GM12864 (cell line): ENCODE measurements at regions not wholly inside any gene's neighbourhood (a gene's known extent, or its start where the extent isn't known, plus 50 kb on each side); places are given as distances from the start of the nearest gene placed in this dataset.

Source experiments
- DNase-seq: peaks from one replicate; pipeline ENCODE4 v3.0.0-alpha.2; 2011; ENCODE audit warnings: low read depth
- H3K4me3 ChIP-seq: 2 replicates; pipeline ENCODE4 v1.5.1; 2011; ENCODE audit warnings: mild to moderate bottlenecking, low read depth, low read length, control low read depth
- TF ChIP-seq, protein P1 (sequence below): IDR thresholded peaks from 2 replicates; pipeline ENCODE4 v1.5.1; 2011; ENCODE audit warnings: low read depth, mild to moderate bottlenecking, moderate library complexity, low read length, control low read depth, inconsistent platforms; ENCODE audit errors: missing control alignments

DNA sequence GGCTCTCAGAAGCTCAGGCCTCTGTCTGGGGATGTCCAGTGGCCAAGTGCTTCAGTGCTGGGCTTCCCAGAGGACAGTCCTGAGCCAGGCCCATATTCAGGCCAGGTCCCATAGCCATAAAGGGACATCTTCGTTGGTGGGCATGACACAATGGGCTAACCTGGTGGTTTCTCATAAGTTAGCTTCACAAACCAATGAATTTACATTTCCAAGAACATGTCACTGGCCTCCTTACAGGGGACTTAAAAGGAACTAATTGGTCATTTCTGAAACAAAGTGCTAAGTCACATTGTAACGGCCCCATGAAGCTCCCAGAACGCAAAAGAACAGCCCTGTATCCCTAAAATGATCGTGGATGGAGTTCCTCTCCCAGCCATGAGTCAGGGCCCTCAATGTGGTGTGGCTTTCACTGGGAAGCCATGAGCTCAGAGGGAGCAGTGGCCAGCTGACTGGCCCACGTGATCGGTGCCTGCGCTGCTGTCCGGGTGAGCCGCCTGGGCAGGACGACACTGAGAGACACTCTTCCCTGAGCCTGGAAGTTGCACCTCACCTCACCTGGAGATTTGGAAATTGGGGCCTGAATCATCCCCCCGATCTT is 163.7 kb upstream of the APCDD1 start:
- no peak overlapping the region for H3K4me3 ChIP-seq
- TF ChIP-seq, protein P1, sequence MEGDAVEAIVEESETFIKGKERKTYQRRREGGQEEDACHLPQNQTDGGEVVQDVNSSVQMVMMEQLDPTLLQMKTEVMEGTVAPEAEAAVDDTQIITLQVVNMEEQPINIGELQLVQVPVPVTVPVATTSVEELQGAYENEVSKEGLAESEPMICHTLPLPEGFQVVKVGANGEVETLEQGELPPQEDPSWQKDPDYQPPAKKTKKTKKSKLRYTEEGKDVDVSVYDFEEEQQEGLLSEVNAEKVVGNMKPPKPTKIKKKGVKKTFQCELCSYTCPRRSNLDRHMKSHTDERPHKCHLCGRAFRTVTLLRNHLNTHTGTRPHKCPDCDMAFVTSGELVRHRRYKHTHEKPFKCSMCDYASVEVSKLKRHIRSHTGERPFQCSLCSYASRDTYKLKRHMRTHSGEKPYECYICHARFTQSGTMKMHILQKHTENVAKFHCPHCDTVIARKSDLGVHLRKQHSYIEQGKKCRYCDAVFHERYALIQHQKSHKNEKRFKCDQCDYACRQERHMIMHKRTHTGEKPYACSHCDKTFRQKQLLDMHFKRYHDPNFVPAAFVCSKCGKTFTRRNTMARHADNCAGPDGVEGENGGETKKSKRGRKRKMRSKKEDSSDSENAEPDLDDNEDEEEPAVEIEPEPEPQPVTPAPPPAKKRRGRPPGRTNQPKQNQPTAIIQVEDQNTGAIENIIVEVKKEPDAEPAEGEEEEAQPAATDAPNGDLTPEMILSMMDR = no peak
- DNase-seq = no peak

DNA sequence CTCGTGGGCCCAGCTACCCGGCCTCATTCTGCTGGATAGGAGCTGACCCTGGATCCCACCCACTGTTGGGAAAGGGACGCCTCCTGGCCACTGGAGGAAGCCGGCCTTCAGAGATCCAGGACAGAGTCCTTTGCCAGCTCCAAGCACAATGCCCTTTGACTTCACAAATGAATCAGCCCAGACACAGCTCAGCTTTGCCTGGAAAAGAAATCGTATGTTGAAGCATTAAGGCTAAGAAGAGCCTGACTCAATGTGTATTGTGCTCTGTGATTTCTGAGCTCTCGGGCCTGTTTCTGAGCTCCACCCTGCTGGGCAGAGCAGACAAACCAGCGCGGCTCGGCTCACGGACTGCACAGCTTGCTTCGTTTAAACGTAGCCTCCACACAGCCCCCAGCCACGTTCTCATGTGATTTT is 162.9 kb upstream of the APCDD1 start:
- no peak overlapping the region for H3K4me3 ChIP-seq
- DNase-seq = no peak
- TF ChIP-seq, protein P1 = no peak

DNA sequence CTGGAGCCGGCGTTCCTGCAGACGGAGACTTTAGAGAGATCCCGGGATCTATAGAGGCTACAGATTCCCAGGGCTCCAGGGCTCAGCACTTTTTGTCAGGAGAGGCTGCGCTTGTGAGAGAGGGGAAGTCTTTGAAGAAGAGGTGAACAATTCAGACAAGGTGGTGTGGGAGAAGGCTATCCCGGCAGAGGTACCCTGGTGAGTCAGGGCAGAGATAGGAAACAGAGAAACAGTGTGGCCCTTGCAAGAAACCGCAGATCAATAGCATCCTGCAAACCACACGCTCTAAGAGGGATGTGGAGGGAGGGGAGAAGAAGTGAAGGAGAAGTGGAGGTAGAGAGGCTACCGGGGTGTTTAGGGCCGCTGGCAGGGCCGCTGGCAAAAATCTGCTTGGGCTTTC is 160.5 kb upstream of the APCDD1 start:
- DNase-seq = no peak
- H3K4me3 ChIP-seq = no peak overlapping the region
- TF ChIP-seq, protein P1 = no peak

DNA sequence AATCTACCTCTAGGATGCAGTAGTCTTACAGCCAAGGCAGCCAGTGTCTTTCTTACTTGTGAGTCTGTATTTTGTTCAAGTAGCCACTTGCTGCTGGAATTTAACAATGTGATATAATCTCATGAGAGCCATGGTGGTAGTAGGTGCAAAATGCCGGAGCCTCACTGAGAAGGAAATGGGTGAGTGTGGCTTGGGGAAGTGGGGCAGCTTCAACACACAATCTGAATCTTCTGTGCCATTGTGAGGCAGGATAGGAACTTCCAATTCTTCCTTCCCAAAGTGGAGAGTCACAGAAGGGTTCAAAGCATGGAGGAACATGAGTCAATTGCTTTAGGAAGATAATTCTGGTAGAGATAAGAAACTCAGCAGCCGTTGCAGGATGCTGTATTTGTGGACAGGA is 158.7 kb upstream of the APCDD1 start:
- no peak for DNase-seq
- no peak overlapping the region for H3K4me3 ChIP-seq
- TF ChIP-seq, protein P1 = no peak

DNA sequence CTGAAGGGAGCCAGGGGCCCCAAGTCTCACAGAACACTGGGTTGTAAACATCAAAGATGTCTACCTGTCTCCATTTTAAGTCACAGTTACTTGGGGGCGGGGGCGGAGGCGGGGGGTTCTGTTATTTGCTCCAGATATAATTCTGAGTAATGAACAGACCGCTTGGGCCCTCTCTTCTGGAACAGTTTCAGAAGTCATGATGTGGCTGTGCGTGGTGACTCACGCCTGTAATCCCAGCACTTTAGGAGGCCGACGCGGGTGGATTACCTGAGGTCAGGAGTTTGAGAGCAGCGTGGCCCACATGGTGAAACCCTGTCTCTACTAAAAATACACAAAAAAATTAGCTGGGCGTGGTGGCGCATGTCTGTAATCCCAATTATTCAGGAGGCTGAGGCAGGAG is 157.9 kb upstream of the APCDD1 start:
- no peak for DNase-seq
- H3K4me3 ChIP-seq = no peak overlapping the region
- TF ChIP-seq, protein P1 = no peak

DNA sequence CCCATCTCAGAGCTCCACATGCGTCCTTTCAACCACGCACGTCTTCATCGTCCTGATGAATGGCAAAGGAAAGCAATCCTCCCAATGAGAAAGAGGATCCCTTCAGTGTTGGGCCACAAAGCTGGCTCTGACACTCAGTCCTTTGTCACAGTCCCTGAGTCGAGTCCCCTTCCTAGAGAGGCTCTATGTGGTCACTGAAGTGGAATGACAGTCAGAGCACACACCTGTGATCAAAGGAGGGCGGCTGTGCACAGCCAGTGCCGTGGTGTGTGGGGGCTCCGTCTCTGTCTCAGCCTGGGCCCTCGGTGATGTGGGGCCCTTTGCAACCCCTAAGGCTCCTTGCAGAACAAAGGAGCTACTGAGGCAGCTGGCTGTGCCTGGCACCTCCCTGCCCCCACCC is 157.3 kb upstream of the APCDD1 start:
- no peak overlapping the region for H3K4me3 ChIP-seq
- TF ChIP-seq, protein P1 = no peak
- no peak for DNase-seq

DNA sequence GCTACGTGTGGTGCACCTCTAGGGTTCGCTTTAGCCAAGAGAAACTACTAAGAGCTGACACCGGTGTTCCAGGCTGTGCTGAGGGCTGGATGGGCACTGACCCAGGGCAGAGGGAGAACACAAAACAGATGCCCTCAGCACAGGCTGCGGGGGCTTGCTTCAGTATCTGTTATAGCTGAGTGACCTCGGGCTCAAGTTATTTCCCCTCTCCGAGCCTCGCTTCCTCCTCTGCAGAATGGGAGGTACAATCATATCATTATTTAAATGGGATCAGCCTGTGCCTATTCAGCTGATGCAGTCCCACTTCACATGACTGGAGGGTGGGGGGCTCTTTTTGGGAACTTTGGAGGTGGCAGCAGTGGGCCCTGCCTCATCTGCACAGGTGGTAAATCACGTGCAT is 156.1 kb upstream of the APCDD1 start:
- DNase-seq = no peak
- no peak overlapping the region for H3K4me3 ChIP-seq
- TF ChIP-seq, protein P1 = no peak
